H1 (cell line): ENCODE measurements at regions not wholly inside any gene's neighbourhood (a gene's known extent, or its start where the extent isn't known, plus 50 kb on each side); places are given as distances from the start of the nearest gene placed in this dataset.

Source experiments
- BCL11A ChIP-seq, 2 experiments: IDR thresholded peaks; one replicate each; pipeline ENCODE4 v1.6.1; 2011; ENCODE audit warnings: low read depth in 2 of 2, low read length in 2 of 2, mild to moderate bottlenecking in 2 of 2
- CEBPB ChIP-seq: IDR thresholded peaks from 2 replicates; pipeline ENCODE4 v1.6.1; 2012; ENCODE audit warnings: low read depth, low read length
- CTCF ChIP-seq, 3 experiments: IDR thresholded peaks; 1 replicate in 2 of 3; 2 replicates in 1 of 3; pipeline versions ENCODE4 v1.5.1 to v1.6.1; 2011; ENCODE audit warnings: low read length in 3 of 3, mild to moderate bottlenecking in 3 of 3, inconsistent platforms in 2 of 3, low read depth in 1 of 3, moderate library complexity in 1 of 3; ENCODE audit not compliant: insufficient read depth in 1 of 3; ENCODE audit errors: control extremely low read depth in 1 of 3
- EGR1 ChIP-seq: IDR thresholded peaks from 2 replicates; pipeline ENCODE4 v1.6.1; 2011; ENCODE audit warnings: low read depth, low read length, borderline replicate concordance
- EP300 ChIP-seq, 2 experiments: IDR thresholded peaks; 1 replicate in 1 of 2; 2 replicates in 1 of 2; pipeline ENCODE4 v1.6.1; 2011 to 2012; ENCODE audit warnings: low read depth in 2 of 2, low read length in 2 of 2, mild to moderate bottlenecking in 2 of 2, borderline replicate concordance in 1 of 2, inconsistent platforms in 1 of 2, moderate library complexity in 1 of 2
- EZH2 ChIP-seq: fragments of 200-600 bp; sonication (generic); IDR thresholded peaks from 2 replicates; pipeline ENCODE4 v1.7.1; 2012; ENCODE audit warnings: low read depth, mild to moderate bottlenecking, moderate library complexity, low read length, inconsistent platforms; ENCODE audit not compliant: severe bottlenecking
- GABPA ChIP-seq: IDR thresholded peaks from 2 replicates; pipeline ENCODE4 v1.6.1; 2011; ENCODE audit warnings: mild to moderate bottlenecking, low read length, moderate library complexity, borderline replicate concordance; ENCODE audit not compliant: insufficient read depth
- NRF1 ChIP-seq: IDR thresholded peaks from 2 replicates; pipeline ENCODE4 v1.6.1; 2011; ENCODE audit warnings: mild to moderate bottlenecking, low read depth, low read length, improper control_type of control experiment
- POLR2A ChIP-seq, 2 experiments: IDR thresholded peaks; 1 replicate in 1 of 2; 2 replicates in 1 of 2; pipeline ENCODE4 v1.6.1; 2011; ENCODE audit warnings: low read depth in 2 of 2, low read length in 2 of 2, mild to moderate bottlenecking in 2 of 2; ENCODE audit errors: control extremely low read depth in 1 of 2
- POLR2AphosphoS5 ChIP-seq: IDR thresholded peaks from 2 replicates; pipeline ENCODE4 v1.6.1; 2011; ENCODE audit warnings: low read depth, low read length
- RAD21 ChIP-seq, 2 experiments: IDR thresholded peaks in 1 of 2; conservative IDR thresholded peaks in 1 of 2; 2 replicates each; pipeline ENCODE4 v1.6.1; 2011; ENCODE audit warnings: low read depth in 2 of 2, low read length in 2 of 2, improper control_type of control experiment in 1 of 2, inconsistent platforms in 1 of 2, mild to moderate bottlenecking in 1 of 2, moderate library complexity in 1 of 2
- SP2 ChIP-seq: IDR thresholded peaks from 2 replicates; pipeline ENCODE4 v1.6.1; 2012; ENCODE audit warnings: mild to moderate bottlenecking, low read length, inconsistent platforms

- TF ChIP-seq POLR2AphosphoS5, result no peak
- no peak for TF ChIP-seq CEBPB
- TF ChIP-seq RAD21 (IDR thresholded peaks at IDR 0.05 in 1 of 2, conservative IDR thresholded peaks at IDR 0.05 in 1 of 2; ENCODE audit: low read depth in 2 of 2, low read length in 2 of 2), result no peak
- TF ChIP-seq POLR2A (IDR thresholded peaks at IDR 0.05; ENCODE audit: control extremely low read depth in 1 of 2, low read depth in 2 of 2, low read length in 2 of 2), result no peak
- TF ChIP-seq EP300 (IDR thresholded peaks at IDR 0.05; ENCODE audit: borderline replicate concordance in 1 of 2, low read depth in 2 of 2, low read length in 2 of 2), result no peak
- no peak for TF ChIP-seq EGR1
- no peak for TF ChIP-seq CTCF (IDR thresholded peaks at IDR 0.05; ENCODE audit: control extremely low read depth in 1 of 3, insufficient read depth in 1 of 3, low read depth in 1 of 3, low read length in 3 of 3)
- no peak for TF ChIP-seq BCL11A (IDR thresholded peaks at IDR 0.05; ENCODE audit: low read depth in 2 of 2, low read length in 2 of 2)
- TF ChIP-seq GABPA, result no peak
- TF ChIP-seq EZH2, result no peak
- TF ChIP-seq SP2, result no peak
- no peak for TF ChIP-seq NRF1
Observed at GRCh38 chr22:48474881-48475280, 1352.8 kb downstream of the BRD1 start.
